Stimulated activated CD8-positive, alpha-beta memory T cell treated with anti-CD3 and anti-CD28 coated beads, Interleukin-12 subunit alpha, Interleukin-12 subunit beta, amount 100 ng/mL, for 24 hours (primary cell): ENCODE measurements at regions not wholly inside any gene's neighbourhood (a gene's known extent, or its start where the extent isn't known, plus 50 kb on each side); places are given as distances from the start of the nearest gene placed in this dataset.

ENCODE experiments used
- DNase-seq: peaks from one replicate; pipeline ENCODE4 v3.0.0-alpha.2; 2020; ENCODE audit errors: extremely low read depth

DNA sequence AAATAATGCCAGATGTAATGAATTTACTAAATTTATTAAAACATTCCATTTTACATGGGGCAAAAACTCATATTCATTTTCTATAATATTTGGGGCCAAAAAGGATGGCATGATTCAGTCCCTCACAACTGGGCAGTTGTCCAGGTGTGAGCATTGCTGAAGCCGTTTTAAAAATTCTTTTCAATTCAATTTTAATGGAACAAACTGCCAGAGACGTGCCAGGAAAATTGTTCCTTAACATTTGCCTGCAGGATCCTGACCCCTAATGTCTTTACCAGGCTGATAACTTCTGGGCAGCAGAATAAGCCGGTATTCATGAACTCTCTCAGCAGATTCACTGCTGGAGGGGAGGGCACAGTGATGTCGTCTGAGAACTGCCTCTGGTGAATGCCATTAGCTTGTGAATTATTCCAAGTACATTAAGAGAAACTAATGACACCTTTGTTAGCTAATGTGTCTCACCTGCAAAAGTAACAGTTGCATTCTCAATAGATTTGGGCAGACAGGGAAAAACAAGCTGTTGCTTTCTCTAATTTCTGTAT lies 1445.1 kb upstream of the TENM3 start:
- DNase-seq = no peak

- no peak for DNase-seq
Measured at GRCh38 chr4:180799798-180800197, 1443.4 kb upstream of the TENM3 start.

DNA sequence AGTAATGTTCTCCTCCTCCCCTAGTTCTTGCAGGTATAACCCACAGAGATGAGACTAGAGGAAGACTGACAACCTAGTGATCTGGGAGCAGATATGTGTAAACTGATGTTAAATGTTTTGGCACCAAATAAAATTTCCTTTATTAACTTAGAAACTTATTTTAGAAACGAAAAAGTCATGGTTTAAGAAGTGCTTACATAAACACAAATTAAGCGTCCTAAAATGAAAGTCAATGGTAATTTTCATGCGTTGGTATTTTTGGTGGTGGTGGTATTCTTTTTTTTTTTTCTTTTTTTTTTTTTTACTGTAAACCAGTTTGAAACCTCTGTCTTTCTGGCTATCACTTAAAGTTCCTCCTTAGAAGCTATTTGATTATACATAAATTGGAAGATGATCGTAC lies 1438.1 kb upstream of the TENM3 start:
- no peak for DNase-seq

DNA sequence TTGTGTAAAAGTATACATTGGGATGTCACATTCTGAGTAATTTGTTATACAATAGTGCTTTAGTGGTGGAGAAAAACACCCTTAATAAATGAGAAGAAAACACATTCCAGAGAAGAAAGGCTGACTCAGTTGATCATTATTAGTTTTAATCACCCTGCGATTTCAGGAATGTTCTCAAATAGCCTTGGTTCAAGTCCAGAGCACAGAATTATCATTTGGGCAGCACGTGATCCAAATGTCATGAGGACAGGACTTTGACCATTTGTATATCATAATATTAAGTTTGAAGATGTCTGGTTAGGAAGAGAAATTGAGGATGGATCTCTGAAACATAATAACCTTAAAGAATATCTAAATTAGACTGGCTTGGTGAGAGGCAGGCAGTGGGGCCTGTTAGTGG lies 1434.3 kb upstream of the TENM3 start:
- no peak for DNase-seq

DNA sequence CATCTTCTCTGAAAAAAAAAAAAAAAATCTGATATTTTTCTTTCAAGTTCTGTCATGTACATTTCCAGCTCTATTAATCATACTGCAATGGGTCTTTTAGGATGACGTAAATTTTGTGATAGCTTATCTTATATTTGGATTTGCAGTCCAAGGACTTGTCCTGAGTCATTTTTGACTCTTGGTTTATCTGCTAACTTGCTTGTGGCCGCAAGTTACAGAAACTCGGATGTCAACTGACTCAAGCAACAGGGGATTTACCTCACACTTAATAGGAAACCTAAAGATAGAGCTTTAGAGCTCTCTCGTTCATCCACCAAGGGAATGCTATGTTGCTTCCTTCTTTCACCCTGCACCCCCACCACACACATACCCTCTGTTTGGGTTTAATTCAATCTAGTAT lies 1433.8 kb upstream of the TENM3 start:
- no peak for DNase-seq

DNA sequence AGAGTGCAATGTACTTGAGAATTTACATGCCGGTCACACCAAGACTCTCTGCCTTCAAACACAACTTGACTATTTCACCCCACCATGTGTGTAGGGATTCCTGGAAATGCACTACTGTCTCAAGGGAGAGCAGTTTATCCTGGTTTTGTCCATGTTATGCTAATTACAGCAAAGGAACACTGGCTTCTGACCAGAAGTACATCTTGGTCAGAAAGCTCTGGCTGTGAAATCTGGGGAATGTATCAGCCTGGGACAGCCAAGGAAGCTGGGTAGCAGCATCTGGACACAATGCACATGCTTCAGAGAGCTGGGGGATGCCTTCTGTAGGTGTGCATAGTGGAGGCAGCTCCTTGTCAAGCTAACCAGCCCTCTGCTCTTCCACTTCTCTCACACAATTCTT lies 1432.6 kb upstream of the TENM3 start:
- DNase-seq = no peak

DNA sequence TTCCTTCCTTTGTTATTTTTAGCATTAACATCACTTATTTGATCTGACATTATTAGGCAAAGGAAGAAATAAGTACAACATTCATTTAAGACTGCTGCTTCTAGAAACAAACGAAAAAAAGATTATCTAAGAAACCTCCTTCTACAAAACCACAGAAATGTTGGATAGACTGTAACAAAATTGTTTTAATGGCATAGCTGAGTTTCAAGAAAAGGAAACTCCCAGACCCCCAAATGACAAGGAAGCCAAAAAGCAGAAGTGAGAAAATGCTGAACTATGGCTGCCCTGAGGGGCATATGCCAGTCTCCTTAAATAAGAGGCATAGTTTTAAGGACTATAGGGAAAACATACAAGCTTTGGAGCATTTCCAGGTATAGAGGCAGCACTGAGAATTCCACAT lies 1431.6 kb upstream of the TENM3 start:
- no peak for DNase-seq

GRCh38 chr4:180812783-180813182 lies 1430.4 kb upstream of the TENM3 start:
- no peak for DNase-seq

- DNase-seq = no peak
Measured at GRCh38 chr4:180814875-180815417, 1428.3 kb upstream of the TENM3 start.

DNA sequence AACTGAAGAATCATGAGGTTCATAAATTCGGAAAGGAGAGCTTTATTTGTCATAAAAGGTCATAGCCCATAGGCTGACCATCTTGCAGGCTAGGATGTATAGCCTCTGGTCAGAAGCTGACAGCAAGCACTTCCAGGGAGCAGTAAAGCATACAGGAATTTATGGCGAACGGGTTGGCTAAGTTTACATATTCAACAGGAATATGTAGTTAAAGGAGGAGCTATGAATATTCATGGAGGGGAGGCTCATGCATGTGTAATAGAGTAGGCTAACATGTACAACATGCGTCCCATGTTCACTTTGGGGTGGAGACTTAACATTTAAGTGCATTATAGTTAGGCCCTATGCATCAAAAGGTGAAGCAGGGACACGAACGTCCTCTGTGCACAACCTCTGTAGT lies 1425.7 kb upstream of the TENM3 start:
- DNase-seq = no peak

DNA sequence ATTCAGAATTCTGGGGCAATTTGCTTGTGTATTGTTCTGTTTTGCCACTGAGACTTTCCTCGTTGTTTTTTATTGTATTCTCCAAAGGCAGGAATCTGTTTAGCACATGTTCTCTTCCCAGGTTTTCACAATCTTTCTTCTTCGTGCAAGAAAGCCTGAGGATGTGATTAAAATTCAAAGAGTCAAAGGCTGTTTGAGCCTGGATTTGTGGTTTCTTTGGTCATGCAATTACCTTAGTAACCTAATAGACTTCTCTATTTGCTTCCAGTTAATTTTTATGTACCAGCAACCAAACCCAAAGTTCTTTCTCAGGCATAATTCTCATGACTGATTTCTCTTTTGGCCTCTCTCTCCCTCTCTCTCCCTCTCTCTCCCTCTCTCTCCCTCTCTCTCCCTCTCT lies 1420.1 kb upstream of the TENM3 start:
- DNase-seq = no peak

GRCh38 chr4:180827232-180828009 lies 1415.8 kb upstream of the TENM3 start:
- DNase-seq = no peak

GRCh38 chr4:180828455-180829018 lies 1414.7 kb upstream of the TENM3 start:
- DNase-seq = no peak

GRCh38 chr4:180832073-180832472 lies 1411.1 kb upstream of the TENM3 start:
- DNase-seq = no peak

GRCh38 chr4:180840142-180840541 lies 1403.1 kb upstream of the TENM3 start:
- no peak for DNase-seq

GRCh38 chr4:180850318-180850940 lies 1392.8 kb upstream of the TENM3 start:
- no peak for DNase-seq

DNA sequence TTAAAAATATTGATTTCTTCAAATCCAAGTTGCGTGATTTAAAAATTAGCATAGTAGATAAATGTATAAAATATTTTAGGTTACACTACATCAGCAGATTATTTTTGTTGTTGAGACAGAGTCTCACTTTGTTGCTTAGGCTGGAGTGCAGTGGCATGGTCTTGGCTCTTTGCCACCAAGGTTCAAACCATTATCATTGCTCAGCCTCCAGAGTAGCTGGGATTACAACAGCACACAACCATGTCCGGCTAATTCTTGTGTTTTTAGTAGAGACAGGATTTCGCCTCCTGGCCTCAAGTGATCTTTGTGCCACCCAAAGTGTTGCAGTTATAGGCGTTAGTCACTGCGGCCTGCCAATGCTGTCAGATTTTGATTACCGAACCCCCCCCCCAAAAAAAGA lies 1390.5 kb upstream of the TENM3 start:
- DNase-seq = no peak

DNA sequence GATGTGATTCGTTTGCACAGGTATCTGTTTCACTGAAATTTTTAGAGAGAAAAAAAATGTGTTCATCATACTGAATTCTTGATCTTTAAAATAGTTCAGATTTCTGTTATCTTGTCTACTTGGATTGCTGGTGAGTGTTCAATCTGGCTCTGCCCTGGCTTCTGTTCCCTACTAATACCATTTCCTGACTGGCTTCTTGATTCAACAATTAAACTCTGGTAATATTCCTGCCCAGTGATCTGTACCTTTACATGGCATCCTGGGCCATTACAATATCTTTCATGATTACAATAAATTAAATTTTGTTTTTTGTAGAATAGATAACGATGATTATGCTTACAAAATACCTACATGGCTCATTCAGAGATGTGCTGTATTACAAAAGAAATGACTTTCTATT lies 1388.0 kb upstream of the TENM3 start:
- DNase-seq = no peak

DNA sequence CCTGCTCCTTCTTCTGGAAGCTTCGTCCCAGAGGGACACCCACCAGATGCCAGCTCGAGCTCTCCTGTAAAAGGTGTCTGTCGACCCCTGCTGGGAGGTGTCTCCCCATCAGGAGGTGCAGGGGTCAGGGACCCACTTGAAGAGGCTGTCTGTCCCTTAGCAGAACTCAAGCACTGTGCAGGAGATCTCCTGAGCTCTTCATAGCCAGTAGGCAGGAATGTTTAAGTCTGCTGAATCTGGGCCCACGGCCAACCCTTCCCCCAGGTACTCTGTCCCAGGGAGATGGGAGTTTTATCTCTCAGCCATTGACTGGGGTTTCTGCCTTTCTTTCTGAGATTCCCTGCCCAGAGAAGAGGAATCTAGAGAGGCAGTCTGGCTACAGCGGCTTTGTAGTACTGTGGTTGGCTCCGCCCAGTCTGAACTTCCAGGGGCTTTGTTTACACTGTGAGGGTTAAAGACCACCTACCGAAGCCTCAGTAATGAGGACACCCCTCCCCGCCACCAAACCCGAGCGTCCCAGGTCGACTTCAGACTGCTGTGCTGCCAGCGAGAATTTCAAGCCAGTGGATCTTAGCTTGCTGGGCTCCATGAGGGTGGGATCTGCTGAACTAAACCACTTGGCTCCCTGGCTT lies 1383.0 kb upstream of the TENM3 start:
- no peak for DNase-seq

- DNase-seq = no peak
Measured at GRCh38 chr4:180861651-180862050, 1381.6 kb upstream of the TENM3 start.

DNA sequence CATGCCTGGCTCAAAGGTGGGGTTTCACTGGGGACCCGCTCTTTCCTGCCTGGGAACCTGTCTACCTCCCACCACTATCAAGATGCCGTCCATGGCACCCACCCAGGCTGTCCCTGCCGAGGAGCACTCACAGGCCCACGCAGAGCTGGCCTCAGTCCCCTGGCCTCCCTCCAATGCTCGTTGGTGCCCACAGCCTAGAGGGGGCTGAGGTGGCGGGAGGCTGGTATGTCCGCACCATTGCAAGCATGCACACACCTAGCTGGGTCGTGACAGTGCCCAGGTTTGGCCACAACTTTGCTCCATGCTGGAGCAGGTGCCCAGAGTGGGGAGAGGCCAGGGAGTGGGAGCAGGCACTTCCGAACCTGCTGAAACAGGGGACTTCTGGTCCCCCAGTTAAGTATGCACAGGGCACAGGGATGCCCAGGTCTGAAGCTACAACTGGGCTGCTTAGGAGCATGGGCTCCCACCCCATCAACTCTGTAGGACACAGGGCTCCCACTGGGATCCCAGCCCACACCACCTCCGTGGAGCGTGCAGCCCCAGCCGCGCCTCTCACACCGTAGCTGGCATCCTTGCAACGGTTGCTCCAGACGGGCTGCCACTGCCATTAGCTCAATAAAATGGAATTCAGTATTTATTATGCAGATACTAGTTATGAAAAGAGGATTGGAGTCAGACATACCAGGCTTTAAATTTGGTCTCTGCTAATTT lies 1376.1 kb upstream of the TENM3 start:
- DNase-seq = no peak

- no peak for DNase-seq
Measured at GRCh38 chr4:180870623-180871022, 1372.6 kb upstream of the TENM3 start.
